ENCODE measurements at regions not wholly inside any gene's neighbourhood (a gene's known extent, or its start where the extent isn't known, plus 50 kb on each side); places are given as distances from the start of the nearest gene placed in this dataset.

GRCh38 chr4:3850128-3850527 is 83.9 kb downstream of the ADRA2C start:
- DNase-seq (ENCODE audit: low read depth) = no peak
- H3K4me3 ChIP-seq (ENCODE audit: low read depth, low read length) = no peak overlapping the region
- no peak for TF ChIP-seq CTCF (conservative IDR thresholded peaks at IDR 0.05; ENCODE audit: low read depth, low read length)

GRCh38 chr4:3851211-3851610 is 85.0 kb downstream of the ADRA2C start:
- no peak overlapping the region for H3K4me3 ChIP-seq (ENCODE audit: low read depth, low read length)
- no peak for DNase-seq (ENCODE audit: low read depth)
- no peak for TF ChIP-seq CTCF (conservative IDR thresholded peaks at IDR 0.05; ENCODE audit: low read depth, low read length)

GRCh38 chr4:3851881-3852280 is 85.7 kb downstream of the ADRA2C start:
- TF ChIP-seq CTCF (conservative IDR thresholded peaks at IDR 0.05; ENCODE audit: low read depth, low read length) = no peak
- H3K4me3 ChIP-seq (ENCODE audit: low read depth, low read length) = no peak overlapping the region
- DNase-seq (ENCODE audit: low read depth) = no peak

GRCh38 chr4:3852309-3852708 is 86.1 kb downstream of the ADRA2C start:
- DNase-seq (ENCODE audit: low read depth) = no peak
- TF ChIP-seq CTCF (conservative IDR thresholded peaks at IDR 0.05; ENCODE audit: low read depth, low read length) = no peak
- H3K4me3 ChIP-seq (ENCODE audit: low read depth, low read length) = no peak overlapping the region

- DNase-seq (ENCODE audit: low read depth) = no peak
- TF ChIP-seq CTCF (conservative IDR thresholded peaks at IDR 0.05; ENCODE audit: low read depth, low read length) = no peak
- H3K4me3 ChIP-seq (ENCODE audit: low read depth, low read length) = no peak overlapping the region
These were observed 86.5 kb downstream of the ADRA2C start for GRCh38 chr4:3852711-3853110.

- no peak overlapping the region for H3K4me3 ChIP-seq (ENCODE audit: low read depth, low read length)
- DNase-seq (ENCODE audit: low read depth) = no peak
- no peak for TF ChIP-seq CTCF (conservative IDR thresholded peaks at IDR 0.05; ENCODE audit: low read depth, low read length)
These were observed 87.3 kb downstream of the ADRA2C start for GRCh38 chr4:3853388-3854035.

- no peak for TF ChIP-seq CTCF (conservative IDR thresholded peaks at IDR 0.05; ENCODE audit: low read depth, low read length)
- no peak overlapping the region for H3K4me3 ChIP-seq (ENCODE audit: low read depth, low read length)
- DNase-seq (ENCODE audit: low read depth) = no peak
These were observed 88.5 kb downstream of the ADRA2C start for GRCh38 chr4:3854661-3855060.
